Heart left ventricle (tissue), 16 donors: ENCODE measurements at regions not wholly inside any gene's neighbourhood (a gene's known extent, or its start where the extent isn't known, plus 50 kb on each side); places are given as distances from the start of the nearest gene placed in this dataset.

ENCODE experiments used
- ATAC-seq, 4 donors: fragments of 200-7000 bp; cut with Tn5 transposase; one replicate each; pipeline ENCODE4 v1.9.1; 2020 to 2022; ENCODE audit warnings: moderate library complexity in 4 of 4, mild to moderate bottlenecking in 3 of 4, moderate number of reproducible peaks in 1 of 4
- DNase-seq, 5 donors: peaks; one replicate each; pipeline ENCODE4 v3.0.0-alpha.2; 2020
- H3K27ac ChIP-seq, 12 donors: fragments of 200-600 bp; sonication (generic) in 4 of 12; one replicate each; pipeline versions ENCODE4 v1.5.0 to v1.8.0; 2016 to 2022; ENCODE audit warnings: mild to moderate bottlenecking in 2 of 12
- H3K27me3 ChIP-seq, 9 donors: fragments of 200-600 bp; sonication (generic) in 2 of 9; one replicate each; pipeline versions ENCODE4 v1.5.1 to v1.8.0; 2016 to 2022; ENCODE audit warnings: mild to moderate bottlenecking in 3 of 9
- H3K36me3 ChIP-seq, 9 donors: fragments of 200-600 bp; sonication (generic) in 2 of 9; one replicate each; pipeline versions ENCODE4 v1.5.0 to v1.8.0; 2018 to 2022; ENCODE audit warnings: mild to moderate bottlenecking in 2 of 9
- H3K4me1 ChIP-seq, 12 donors: fragments of 200-600 bp; sonication (generic) in 4 of 12; one replicate each; pipeline versions ENCODE4 v1.5.0 to v1.8.0; 2016 to 2022; ENCODE audit warnings: mild to moderate bottlenecking in 3 of 12
- H3K4me3 ChIP-seq, 12 donors: fragments of 200-600 bp; sonication (generic) in 4 of 12; one replicate each; pipeline versions ENCODE4 v1.5.0 to v1.8.0; 2017 to 2022; ENCODE audit warnings: mild to moderate bottlenecking in 9 of 12, moderate library complexity in 4 of 12
- H3K9me3 ChIP-seq, 12 donors: fragments of 200-600 bp; sonication (generic) in 4 of 12; one replicate each; pipeline versions ENCODE4 v1.5.0 to v1.8.0; 2016 to 2022; ENCODE audit warnings: mild to moderate bottlenecking in 1 of 12
- POLR2A ChIP-seq, 2 donors: fragments of 450-650 bp; IDR thresholded peaks; one replicate each; pipeline ENCODE4 v1.6.1; 2017; ENCODE audit warnings: antibody characterized with exemption in 2 of 2, mild to moderate bottlenecking in 2 of 2, moderate library complexity in 2 of 2
- WGBS, 4 donors: extraction: QIAGEN DNeasy Blood & Tissue Kit in 2 of 4; methylation state at CpG; one replicate each; pipeline versions ENCODE4 v1.1.5 to v1.1.7; 2013 to 2018; 5-methylcytosine and 5-hydroxymethylcytosine counted together
- intact Hi-C, 10 donors: fragments of 100-400 bp; cut with DNase I; formaldehyde crosslinking; loops; one replicate each; pipeline versions ENCODE4 v1.11.1 to v1.14.2; 2022
- TF ChIP-seq, protein P1 (sequence below), 12 donors: fragments of 200-600 bp; sonication (generic) in 4 of 12; IDR thresholded peaks; one replicate each; pipeline versions ENCODE4 v1.5.0 to v1.8.0; 2018 to 2022; ENCODE audit warnings: antibody characterized with exemption in 12 of 12, mild to moderate bottlenecking in 5 of 12
- donor health status: ischemic (EF 13 %, LVEDD 7.1; RV severe dilation, severe dysfunction).
- donor health status: healthy with polysubstance abuse.
- donor health status: DM: no; HTN: yes; CAD: no.
- donor health status: DM: no; HTN: no; CAD: no.
- donor health status: ischemic (EF 25% LVEDD 6.9; RV normal size, moderate dysfunction).
- donor health status: ischemic (EF 25% LVEDD 5.7; RV mildly dilated, moderate dysfunction).
- donor health status: healthy.
- donor health status: DM: yes; HTN: yes; CAD: no.
- donor health status: ischemic (EF 35%, LVEDD 5.7; RV mildly dilated, moderate dysfunction).
- donor health status: nonischemic (EF 11% LVEDD 7.7; RV severe dilation, severe dysfunction).
- donor health status: DM: yes; HTN: yes; CAD: no.
- donor health status: PGD.
- donor health status: ischemic (EF 29% LVEDD 5.4; RV normal size, mild dysfunction).
- donor health status: nonischemic (EF 23%, LVEDD 6.1; RV moderate dilation, normal function).

DNA sequence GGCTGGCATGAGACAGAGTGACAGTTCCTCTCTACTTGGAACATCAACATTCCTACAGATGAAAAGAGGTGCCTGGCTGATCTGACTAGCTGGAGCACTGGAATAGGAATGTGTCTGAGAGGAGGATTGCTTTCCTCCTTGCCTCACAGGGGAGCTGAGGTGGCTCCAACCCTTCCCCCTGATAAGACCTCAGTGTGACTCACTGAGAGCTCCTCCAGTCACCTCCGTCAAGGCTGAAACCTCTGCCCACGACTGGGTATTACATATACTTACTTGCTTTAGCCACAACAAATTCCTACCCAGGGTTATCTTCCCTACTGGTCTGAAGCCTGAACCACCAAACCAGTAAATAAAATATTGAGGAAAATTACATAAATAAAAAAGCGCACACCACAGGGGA is 342.7 kb upstream of the REG3G start:
- Histone ChIP-seq H3K36me3 (no peaks in the 10 kb centered on the region), H3K4me3 (no peak overlapping the region), H3K27ac (no peak overlapping the region), H3K4me1 (no peaks in the 10 kb centered on the region), H3K9me3 (peaks cover 0 to 10% (median 0%) of the 10 kb centered on the region in 12 donors), H3K27me3 (no peaks in the 10 kb centered on the region)
- ATAC-seq, result no peak
- TF ChIP-seq POLR2A (IDR thresholded peaks at IDR 0.05), result no peak
- TF ChIP-seq, protein P1, sequence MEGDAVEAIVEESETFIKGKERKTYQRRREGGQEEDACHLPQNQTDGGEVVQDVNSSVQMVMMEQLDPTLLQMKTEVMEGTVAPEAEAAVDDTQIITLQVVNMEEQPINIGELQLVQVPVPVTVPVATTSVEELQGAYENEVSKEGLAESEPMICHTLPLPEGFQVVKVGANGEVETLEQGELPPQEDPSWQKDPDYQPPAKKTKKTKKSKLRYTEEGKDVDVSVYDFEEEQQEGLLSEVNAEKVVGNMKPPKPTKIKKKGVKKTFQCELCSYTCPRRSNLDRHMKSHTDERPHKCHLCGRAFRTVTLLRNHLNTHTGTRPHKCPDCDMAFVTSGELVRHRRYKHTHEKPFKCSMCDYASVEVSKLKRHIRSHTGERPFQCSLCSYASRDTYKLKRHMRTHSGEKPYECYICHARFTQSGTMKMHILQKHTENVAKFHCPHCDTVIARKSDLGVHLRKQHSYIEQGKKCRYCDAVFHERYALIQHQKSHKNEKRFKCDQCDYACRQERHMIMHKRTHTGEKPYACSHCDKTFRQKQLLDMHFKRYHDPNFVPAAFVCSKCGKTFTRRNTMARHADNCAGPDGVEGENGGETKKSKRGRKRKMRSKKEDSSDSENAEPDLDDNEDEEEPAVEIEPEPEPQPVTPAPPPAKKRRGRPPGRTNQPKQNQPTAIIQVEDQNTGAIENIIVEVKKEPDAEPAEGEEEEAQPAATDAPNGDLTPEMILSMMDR (IDR thresholded peaks at IDR 0.05), result no peak
- WGBS, 4 donors, result 80 to 94% (median 82%) methylated on average over 3 of the region's 3 CpGs
- DNase-seq, result no peak
- intact Hi-C loops, result no loop called here

DNA sequence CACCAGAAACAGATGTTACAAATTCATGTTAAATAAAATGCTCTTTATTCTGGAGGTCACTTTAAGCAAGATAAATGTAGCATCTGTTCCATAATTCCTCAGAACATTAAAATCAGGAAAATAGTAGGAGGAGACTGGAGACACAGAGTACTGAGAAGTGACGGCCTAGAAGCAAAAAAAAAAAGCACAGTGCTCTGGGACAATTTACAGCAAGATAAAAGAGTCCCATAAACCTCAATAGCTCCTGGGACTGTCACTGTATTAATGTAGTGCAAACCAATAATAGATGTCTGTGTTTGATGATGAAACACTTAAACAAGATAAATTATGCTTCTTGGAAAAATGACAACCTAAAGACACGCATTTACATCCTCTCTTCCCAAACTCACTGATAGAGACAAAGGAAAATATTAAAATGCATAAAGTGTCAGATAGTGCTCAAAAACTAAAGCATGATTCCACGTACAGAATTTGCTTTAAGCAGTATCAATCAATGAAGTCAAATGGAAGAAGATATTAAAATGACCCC is 338.8 kb upstream of the REG3G start:
- H3K36me3 ChIP-seq, result no peaks in the 10 kb centered on the region
- H3K9me3 ChIP-seq, result peaks cover 0 to 16% (median 0%) of the 10 kb centered on the region in 12 donors
- ATAC-seq (no peak), DNase-seq (no peak)
- no peak overlapping the region for H3K27ac ChIP-seq
- H3K4me3 ChIP-seq, result no peak overlapping the region
- TF ChIP-seq, protein P1 (IDR thresholded peaks at IDR 0.05), result no peak
- H3K4me1 ChIP-seq, result no peaks in the 10 kb centered on the region
- H3K27me3 ChIP-seq, result no peaks in the 10 kb centered on the region
- intact Hi-C loops, result no loop called here
- WGBS, 4 donors, result 55 to 65% (median 62%) methylated on average over 3 of the region's 3 CpGs

DNA sequence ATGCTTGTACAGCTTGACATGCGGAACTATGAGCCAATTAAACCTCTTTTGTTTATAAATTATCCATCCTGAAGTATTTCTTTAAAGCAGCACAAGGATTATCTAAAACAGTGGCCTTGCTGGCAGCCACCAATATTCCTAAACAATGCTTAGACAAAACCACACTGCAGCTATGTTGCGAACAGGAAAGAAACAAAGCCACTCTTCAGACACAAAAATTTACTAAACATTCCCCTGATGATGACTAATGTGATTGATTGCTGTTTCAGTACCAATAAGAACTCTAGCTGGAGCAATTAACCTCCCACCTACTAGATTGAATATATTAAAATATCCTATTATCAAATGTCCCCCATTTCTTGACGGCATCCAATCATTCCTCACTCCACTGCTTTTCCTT is 325.8 kb upstream of the REG3G start:
- 75 to 84% (median 80%) methylated on average over 3 of the region's 3 CpGs for WGBS, 4 donors

DNA sequence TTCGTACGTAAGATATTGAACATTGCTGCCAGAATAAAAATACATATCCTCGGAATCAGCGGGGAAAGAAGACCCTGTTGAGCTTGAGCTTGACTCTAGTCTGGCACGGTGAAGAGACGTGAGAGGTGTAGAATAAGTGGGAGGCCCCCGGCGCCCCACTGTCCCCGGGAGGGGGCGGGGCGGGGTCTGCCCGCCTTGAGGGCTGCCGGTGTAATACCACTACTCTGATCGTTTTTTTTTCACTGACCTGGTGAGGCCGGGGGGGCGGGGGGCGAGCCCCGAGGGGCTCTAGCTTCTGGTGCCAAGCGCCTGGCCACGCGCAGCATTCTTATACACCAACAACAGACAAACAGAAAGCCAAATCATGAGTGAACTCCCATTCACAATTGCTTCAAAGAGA is 324.0 kb upstream of the REG3G start:
- DNase-seq (no peak), ATAC-seq (no peak)
- WGBS, 4 donors, result 89 to 92% (median 91%) methylated on average over 14 to 21 of the region's 21 CpGs
- Histone ChIP-seq H3K27me3 (no peaks in the 10 kb centered on the region), H3K27ac (no peak overlapping the region), H3K4me3 (no peak overlapping the region), H3K4me1 (no peaks in the 10 kb centered on the region), H3K9me3 (peaks cover 0 to 4% (median 0%) of the 10 kb centered on the region in 12 donors), H3K36me3 (no peaks in the 10 kb centered on the region)
- intact Hi-C loops, result no loop called here
- no peak for TF ChIP-seq POLR2A (IDR thresholded peaks at IDR 0.05)
- TF ChIP-seq, protein P1 (IDR thresholded peaks at IDR 0.05), result no peak

More for the DNA sequence above, 325.8 kb upstream of the REG3G start:
- ATAC-seq, result no peak
- TF ChIP-seq, protein P1 (IDR thresholded peaks at IDR 0.05), result no peak
- no peak for TF ChIP-seq POLR2A (IDR thresholded peaks at IDR 0.05)
- no peak overlapping the region for H3K27ac ChIP-seq
- H3K36me3 ChIP-seq, result no peaks in the 10 kb centered on the region
- intact Hi-C loops, result no loop called here
- H3K4me3 ChIP-seq, result no peak overlapping the region
- no peak for DNase-seq
- peaks cover 0 to 4% (median 0%) of the 10 kb centered on the region in 12 donors for H3K9me3 ChIP-seq
- no peaks in the 10 kb centered on the region for H3K4me1 ChIP-seq
- no peaks in the 10 kb centered on the region for H3K27me3 ChIP-seq
